SK-N-SH treated with all-trans-retinoic acid at 6 μM for 48 hours (cell line): ENCODE measurements at regions not wholly inside any gene's neighbourhood (a gene's known extent, or its start where the extent isn't known, plus 50 kb on each side); places are given as distances from the start of the nearest gene placed in this dataset.

ENCODE experiments used
- ATAC-seq: fragments of 200-7000 bp; cut with Tn5 transposase; 3 replicates; pipeline ENCODE4 v1.9.1; 2020; ENCODE audit warnings: mild to moderate bottlenecking, moderate library complexity
- ARNTL ChIP-seq: fragments of 450-650 bp; formaldehyde crosslinking; IDR thresholded peaks from 2 replicates; pipeline ENCODE4 v1.5.0; 2020; ENCODE audit warnings: low read depth, mild to moderate bottlenecking, moderate library complexity, borderline replicate concordance
- BACH2 ChIP-seq: fragments of 250-450 bp; sonication (Bioruptor Pico); IDR thresholded peaks from 2 replicates; pipeline ENCODE4 v1.9.0; 2021; ENCODE audit warnings: mild to moderate bottlenecking, borderline replicate concordance
- CSDC2 ChIP-seq: fragments of 250-450 bp; sonication (Bioruptor Pico); IDR thresholded peaks from 2 replicates; pipeline ENCODE4 v1.5.0; 2020; ENCODE audit warnings: mild to moderate bottlenecking, moderate library complexity
- ESRRG ChIP-seq: fragments of 250-450 bp; sonication (Bioruptor Pico); IDR thresholded peaks from 2 replicates; pipeline ENCODE4 v1.6.1; 2021; ENCODE audit warnings: mild to moderate bottlenecking
- GLIS3 ChIP-seq: fragments of 250-450 bp; sonication (Bioruptor Pico); IDR thresholded peaks from 2 replicates; pipeline ENCODE4 v1.5.0; 2020; ENCODE audit warnings: mild to moderate bottlenecking, moderate library complexity
- OSR1 ChIP-seq: fragments of 250-450 bp; sonication (Bioruptor Pico); IDR thresholded peaks from 2 replicates; pipeline ENCODE4 v1.8.0; 2022; ENCODE audit warnings: moderate library complexity, mild to moderate bottlenecking, inconsistent platforms
- PPARA ChIP-seq: fragments of 250-450 bp; sonication (Bioruptor Pico); IDR thresholded peaks from 2 replicates; pipeline ENCODE4 v1.5.0; 2020; ENCODE audit warnings: mild to moderate bottlenecking, borderline replicate concordance
- RARB ChIP-seq: fragments of 250-450 bp; sonication (Bioruptor Pico); IDR thresholded peaks from 2 replicates; pipeline ENCODE4 v1.8.0; 2021; ENCODE audit warnings: mild to moderate bottlenecking, moderate library complexity
- SNAI2 ChIP-seq: fragments of 250-450 bp; sonication (Bioruptor Pico); IDR thresholded peaks from 2 replicates; pipeline ENCODE4 v1.5.0; 2020; ENCODE audit warnings: mild to moderate bottlenecking, moderate library complexity
- TCF4 ChIP-seq: fragments of 250-450 bp; sonication (Bioruptor Pico); IDR thresholded peaks from 2 replicates; pipeline ENCODE4 v1.8.0; 2021; ENCODE audit warnings: mild to moderate bottlenecking, moderate library complexity, borderline replicate concordance
- TOX ChIP-seq: fragments of 250-450 bp; sonication (Bioruptor Pico); IDR thresholded peaks from 2 replicates; pipeline ENCODE4 v1.8.0; 2021; ENCODE audit warnings: mild to moderate bottlenecking, moderate library complexity, borderline replicate concordance
- ZC3H10 ChIP-seq: fragments of 250-450 bp; sonication (Bioruptor Pico); IDR thresholded peaks from 2 replicates; pipeline ENCODE4 v1.5.1; 2021; ENCODE audit warnings: mild to moderate bottlenecking, moderate library complexity
- ZFP3 ChIP-seq: fragments of 250-450 bp; sonication (Bioruptor Pico); IDR thresholded peaks from 2 replicates; pipeline ENCODE4 v1.5.0; 2020; ENCODE audit warnings: mild to moderate bottlenecking, moderate library complexity
- ZFP30 ChIP-seq: fragments of 450-650 bp; formaldehyde crosslinking; IDR thresholded peaks from 2 replicates; pipeline ENCODE4 v1.5.0; 2022; ENCODE audit warnings: mild to moderate bottlenecking, moderate library complexity
- ZNF565 ChIP-seq: fragments of 450-650 bp; formaldehyde crosslinking; conservative IDR thresholded peaks from 2 replicates; pipeline ENCODE4 v1.5.0; 2020; ENCODE audit warnings: low read depth, mild to moderate bottlenecking, moderate library complexity
- ZNF70 ChIP-seq: fragments of 450-650 bp; formaldehyde crosslinking; IDR thresholded peaks from 2 replicates; pipeline ENCODE4 v1.5.0; 2020; ENCODE audit warnings: mild to moderate bottlenecking, moderate library complexity
- ZNF8 ChIP-seq: fragments of 450-650 bp; formaldehyde crosslinking; IDR thresholded peaks from 2 replicates; pipeline ENCODE4 v1.5.0; 2020; ENCODE audit warnings: mild to moderate bottlenecking, moderate library complexity
- TF ChIP-seq, protein P1 (sequence below): fragments of 250-450 bp; sonication (Bioruptor Pico); IDR thresholded peaks from 2 replicates; pipeline ENCODE4 v1.5.1; 2021; ENCODE audit warnings: mild to moderate bottlenecking, moderate library complexity
- TF ChIP-seq, protein P2 (sequence below): fragments of 250-450 bp; sonication (Bioruptor Pico); IDR thresholded peaks from 2 replicates; pipeline ENCODE4 v1.8.0; 2021; ENCODE audit warnings: low read depth, mild to moderate bottlenecking, moderate library complexity, borderline replicate concordance
- TF ChIP-seq, protein P3 (sequence below): fragments of 250-450 bp; sonication (Bioruptor Pico); IDR thresholded peaks from 2 replicates; pipeline ENCODE4 v1.8.0; 2020; ENCODE audit warnings: mild to moderate bottlenecking, moderate library complexity, borderline replicate concordance
- TF ChIP-seq, protein P4 (sequence below): fragments of 250-450 bp; sonication (Bioruptor Pico); IDR thresholded peaks from 2 replicates; pipeline ENCODE4 v1.5.1; 2020; ENCODE audit warnings: low read depth, mild to moderate bottlenecking, moderate library complexity

DNA sequence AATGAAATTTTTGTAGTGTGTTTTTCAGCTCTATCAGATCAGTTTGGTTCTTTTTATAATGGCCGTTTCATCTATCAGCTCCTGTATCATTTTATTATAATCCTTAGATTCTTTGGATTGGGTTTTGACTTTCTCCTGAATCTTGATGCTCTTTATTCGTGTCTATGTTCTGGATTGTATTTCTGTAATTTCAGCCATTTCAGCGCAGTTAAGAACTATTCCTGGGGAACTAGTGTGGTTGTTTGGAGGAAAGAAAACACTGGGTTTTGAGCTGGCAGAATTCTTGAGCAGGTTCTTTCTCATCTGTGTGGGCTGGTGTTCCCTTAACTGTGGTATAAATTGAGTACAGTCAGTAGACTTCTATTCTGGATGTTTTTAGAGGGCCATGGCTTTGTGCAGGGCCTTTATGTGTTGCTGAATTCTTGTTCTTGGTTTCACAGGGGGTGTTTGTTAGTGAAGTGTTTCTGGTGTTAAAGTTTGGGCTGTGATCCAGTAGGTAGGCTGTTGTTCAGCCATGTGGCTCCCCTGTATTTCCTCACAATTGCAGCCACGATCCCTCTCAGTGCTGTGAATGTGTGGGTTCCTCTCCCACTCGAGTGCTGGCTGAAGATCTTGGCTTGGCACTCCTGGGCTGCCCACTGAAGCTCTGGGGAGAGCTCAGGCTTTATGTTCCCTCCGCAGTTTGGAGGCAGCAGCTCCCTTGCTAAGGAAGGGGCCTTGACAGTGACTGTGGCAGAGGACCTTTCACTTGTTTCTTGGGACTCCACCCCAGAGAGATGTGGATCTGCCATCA, 56.0 kb upstream of the CCDC190 start:
- ATAC-seq = no peak
- TF ChIP-seq ZNF565 (CRISPR knock-in tag) (no peak), ARNTL (CRISPR knock-in tag) (no peak), BACH2 (CRISPR knock-in tag) (no peak), ZNF70 (CRISPR knock-in tag) (no peak), PPARA (no peak)
- TF ChIP-seq, protein P1, sequence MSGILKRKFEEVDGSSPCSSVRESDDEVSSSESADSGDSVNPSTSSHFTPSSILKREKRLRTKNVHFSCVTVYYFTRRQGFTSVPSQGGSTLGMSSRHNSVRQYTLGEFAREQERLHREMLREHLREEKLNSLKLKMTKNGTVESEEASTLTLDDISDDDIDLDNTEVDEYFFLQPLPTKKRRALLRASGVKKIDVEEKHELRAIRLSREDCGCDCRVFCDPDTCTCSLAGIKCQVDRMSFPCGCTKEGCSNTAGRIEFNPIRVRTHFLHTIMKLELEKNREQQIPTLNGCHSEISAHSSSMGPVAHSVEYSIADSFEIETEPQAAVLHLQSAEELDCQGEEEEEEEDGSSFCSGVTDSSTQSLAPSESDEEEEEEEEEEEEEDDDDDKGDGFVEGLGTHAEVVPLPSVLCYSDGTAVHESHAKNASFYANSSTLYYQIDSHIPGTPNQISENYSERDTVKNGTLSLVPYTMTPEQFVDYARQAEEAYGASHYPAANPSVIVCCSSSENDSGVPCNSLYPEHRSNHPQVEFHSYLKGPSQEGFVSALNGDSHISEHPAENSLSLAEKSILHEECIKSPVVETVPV (CRISPR knock-in tag) = no peak

DNA sequence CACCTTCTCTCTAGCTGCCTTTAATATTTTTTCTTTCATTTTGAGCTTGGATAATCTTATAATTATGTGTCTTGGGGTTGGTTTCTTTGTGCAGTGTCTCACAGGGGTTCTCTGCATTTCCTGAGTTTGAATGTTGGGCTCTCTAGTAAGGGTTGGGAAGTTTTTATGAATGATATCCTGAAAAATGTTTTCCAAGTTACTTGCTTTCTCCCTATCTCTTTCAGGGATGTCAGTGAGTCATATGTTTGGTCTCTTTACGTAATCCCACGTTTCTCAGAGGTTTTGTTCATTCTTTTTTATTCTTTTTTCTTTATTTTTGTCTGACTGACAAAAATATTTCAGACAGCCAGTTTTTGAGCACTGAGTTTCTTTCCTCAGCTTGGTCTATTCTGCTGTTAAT, 55.4 kb upstream of the CCDC190 start:
- no peak for ATAC-seq

DNA sequence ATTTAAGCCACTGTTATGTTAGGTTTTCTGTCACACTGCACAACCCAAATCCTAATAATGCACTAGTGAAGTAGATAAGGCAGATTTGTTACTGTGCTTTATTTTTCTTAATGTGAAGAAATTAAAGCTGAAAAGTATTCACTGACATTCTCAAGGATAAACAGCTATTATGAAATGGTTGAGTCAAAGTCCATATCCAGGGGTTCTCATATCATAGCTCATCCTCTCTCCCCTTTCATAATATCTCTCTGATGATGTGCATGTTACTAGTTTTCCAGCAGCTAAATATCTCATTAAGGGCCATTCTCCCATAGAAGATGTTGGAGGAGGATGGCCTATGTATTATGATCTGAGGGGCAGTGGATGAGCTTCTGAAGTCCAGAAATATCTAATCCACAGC, 53.6 kb upstream of the CCDC190 start:
- ATAC-seq = no peak
- TF ChIP-seq ARNTL (CRISPR knock-in tag) (no peak), ZNF565 (CRISPR knock-in tag) (no peak), GLIS3 (CRISPR knock-in tag) (no peak), OSR1 (CRISPR knock-in tag) (no peak), ESRRG (CRISPR knock-in tag) (no peak), CSDC2 (no peak), BACH2 (CRISPR knock-in tag) (no peak), ZNF8 (CRISPR knock-in tag) (no peak), RARB (CRISPR knock-in tag) (no peak), ZNF70 (CRISPR knock-in tag) (no peak)
- TF ChIP-seq, protein P2, sequence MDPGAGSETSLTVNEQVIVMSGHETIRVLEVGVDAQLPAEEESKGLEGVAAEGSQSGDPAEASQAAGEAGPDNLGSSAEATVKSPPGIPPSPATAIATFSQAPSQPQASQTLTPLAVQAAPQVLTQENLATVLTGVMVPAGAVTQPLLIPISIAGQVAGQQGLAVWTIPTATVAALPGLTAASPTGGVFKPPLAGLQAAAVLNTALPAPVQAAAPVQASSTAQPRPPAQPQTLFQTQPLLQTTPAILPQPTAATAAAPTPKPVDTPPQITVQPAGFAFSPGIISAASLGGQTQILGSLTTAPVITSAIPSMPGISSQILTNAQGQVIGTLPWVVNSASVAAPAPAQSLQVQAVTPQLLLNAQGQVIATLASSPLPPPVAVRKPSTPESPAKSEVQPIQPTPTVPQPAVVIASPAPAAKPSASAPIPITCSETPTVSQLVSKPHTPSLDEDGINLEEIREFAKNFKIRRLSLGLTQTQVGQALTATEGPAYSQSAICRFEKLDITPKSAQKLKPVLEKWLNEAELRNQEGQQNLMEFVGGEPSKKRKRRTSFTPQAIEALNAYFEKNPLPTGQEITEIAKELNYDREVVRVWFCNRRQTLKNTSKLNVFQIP (CRISPR knock-in tag) = no peak
- TF ChIP-seq, protein P3, sequence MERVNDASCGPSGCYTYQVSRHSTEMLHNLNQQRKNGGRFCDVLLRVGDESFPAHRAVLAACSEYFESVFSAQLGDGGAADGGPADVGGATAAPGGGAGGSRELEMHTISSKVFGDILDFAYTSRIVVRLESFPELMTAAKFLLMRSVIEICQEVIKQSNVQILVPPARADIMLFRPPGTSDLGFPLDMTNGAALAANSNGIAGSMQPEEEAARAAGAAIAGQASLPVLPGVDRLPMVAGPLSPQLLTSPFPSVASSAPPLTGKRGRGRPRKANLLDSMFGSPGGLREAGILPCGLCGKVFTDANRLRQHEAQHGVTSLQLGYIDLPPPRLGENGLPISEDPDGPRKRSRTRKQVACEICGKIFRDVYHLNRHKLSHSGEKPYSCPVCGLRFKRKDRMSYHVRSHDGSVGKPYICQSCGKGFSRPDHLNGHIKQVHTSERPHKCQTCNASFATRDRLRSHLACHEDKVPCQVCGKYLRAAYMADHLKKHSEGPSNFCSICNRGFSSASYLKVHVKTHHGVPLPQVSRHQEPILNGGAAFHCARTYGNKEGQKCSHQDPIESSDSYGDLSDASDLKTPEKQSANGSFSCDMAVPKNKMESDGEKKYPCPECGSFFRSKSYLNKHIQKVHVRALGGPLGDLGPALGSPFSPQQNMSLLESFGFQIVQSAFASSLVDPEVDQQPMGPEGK = no peak
- TF ChIP-seq, protein P4, sequence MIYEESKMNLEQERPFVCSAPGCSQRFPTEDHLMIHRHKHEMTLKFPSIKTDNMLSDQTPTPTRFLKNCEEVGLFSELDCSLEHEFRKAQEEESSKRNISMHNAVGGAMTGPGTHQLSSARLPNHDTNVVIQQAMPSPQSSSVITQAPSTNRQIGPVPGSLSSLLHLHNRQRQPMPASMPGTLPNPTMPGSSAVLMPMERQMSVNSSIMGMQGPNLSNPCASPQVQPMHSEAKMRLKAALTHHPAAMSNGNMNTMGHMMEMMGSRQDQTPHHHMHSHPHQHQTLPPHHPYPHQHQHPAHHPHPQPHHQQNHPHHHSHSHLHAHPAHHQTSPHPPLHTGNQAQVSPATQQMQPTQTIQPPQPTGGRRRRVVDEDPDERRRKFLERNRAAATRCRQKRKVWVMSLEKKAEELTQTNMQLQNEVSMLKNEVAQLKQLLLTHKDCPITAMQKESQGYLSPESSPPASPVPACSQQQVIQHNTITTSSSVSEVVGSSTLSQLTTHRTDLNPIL (CRISPR knock-in tag) = no peak

More for the DNA sequence above, 55.4 kb upstream of the CCDC190 start:
- TF ChIP-seq, protein P3 = no peak
- TF ChIP-seq GLIS3 (CRISPR knock-in tag) (no peak), ARNTL (CRISPR knock-in tag) (no peak), ZFP3 (CRISPR knock-in tag) (no peak), TCF4 (CRISPR knock-in tag) (no peak), ZNF8 (CRISPR knock-in tag) (no peak), ZNF70 (CRISPR knock-in tag) (no peak), ZNF565 (CRISPR knock-in tag) (no peak), ESRRG (CRISPR knock-in tag) (no peak), SNAI2 (no peak), ZFP30 (CRISPR knock-in tag) (no peak), RARB (CRISPR knock-in tag) (no peak), TOX (CRISPR knock-in tag) (no peak), ZC3H10 (CRISPR knock-in tag) (no peak)
- TF ChIP-seq, protein P2 (CRISPR knock-in tag) = no peak
- TF ChIP-seq, protein P1 (CRISPR knock-in tag) = no peak
- TF ChIP-seq, protein P4 (CRISPR knock-in tag) = no peak
- TF ChIP-seq, all 23 proteins: peak for 0
